Panc1 (cell line): ENCODE measurements at regions not wholly inside any gene's neighbourhood (a gene's known extent, or its start where the extent isn't known, plus 50 kb on each side); places are given as distances from the start of the nearest gene placed in this dataset.

Experiments
- CTCF ChIP-seq: fragments of 450-650 bp; IDR thresholded peaks from 2 replicates; pipeline ENCODE4 v1.5.1; 2017; ENCODE audit warnings: mild to moderate bottlenecking
- POLR2AphosphoS5 ChIP-seq: IDR thresholded peaks from 2 replicates; pipeline ENCODE4 v1.6.1; 2012; ENCODE audit warnings: mild to moderate bottlenecking, low read depth, low read length, moderate library complexity
- REST ChIP-seq, 2 experiments: IDR thresholded peaks; 2 replicates each; pipeline ENCODE4 v1.6.1; 2011 to 2012; ENCODE audit warnings: low read depth in 2 of 2, control low read depth in 1 of 2, low read length in 1 of 2, mild to moderate bottlenecking in 1 of 2, moderate library complexity in 1 of 2; ENCODE audit not compliant: insufficient read depth in 1 of 2
- SIN3A ChIP-seq: IDR thresholded peaks from 2 replicates; pipeline ENCODE4 v1.6.1; 2012; ENCODE audit warnings: low read depth, mild to moderate bottlenecking, low read length, moderate library complexity, borderline replicate concordance; ENCODE audit not compliant: insufficient read depth
- TCF7L2 ChIP-seq: IDR thresholded peaks from 2 replicates; pipeline ENCODE4 v1.6.1; 2011; ENCODE audit warnings: mild to moderate bottlenecking, low read depth, low read length, inconsistent platforms

- no peak for TF ChIP-seq CTCF
- no peak for TF ChIP-seq SIN3A
- TF ChIP-seq POLR2AphosphoS5, result no peak
- TF ChIP-seq TCF7L2, result no peak
- no peak for TF ChIP-seq REST (IDR thresholded peaks at IDR 0.05; ENCODE audit: insufficient read depth in 1 of 2, low read depth in 2 of 2, low read length in 1 of 2)
Measured at GRCh38 chr6:11473008-11473740, 64.4 kb upstream of the TMEM170B start.
